HepG2 (cell line): ENCODE measurements at regions not wholly inside any gene's neighbourhood (a gene's known extent, or its start where the extent isn't known, plus 50 kb on each side); places are given as distances from the start of the nearest gene placed in this dataset.

Experiments used
- ATAC-seq: fragments of 200-7000 bp; cut with Tn5 transposase; 3 replicates; pipeline ENCODE4 v1.9.1; 2020; ENCODE audit warnings: mild to moderate bottlenecking, moderate library complexity
- BruUV-seq: library from RNA; stranded (reverse); fragments of 400-500 nt; replicated peaks from 2 replicates; lab custom pipeline; 2021; lab: Mats Ljungman, UMichigan
- CTCF ChIA-PET: fragments of 300-600 bp; formaldehyde crosslinking; extraction: SDS; loops from one replicate; lab custom pipeline; 2021; ENCODE audit warnings: low total read pairs, inconsistent platforms, low intra/inter-chr PET ratio; lab: Yijun Ruan, JAX
- POLR2A ChIA-PET: fragments of 350-600 bp; sonication (Branson Sonifier 250); formaldehyde crosslinking; loops from one replicate; lab custom pipeline; 2020; ENCODE audit warnings: antibody characterized with exemption, inconsistent platforms; lab: Yijun Ruan, JAX
- DNase-seq: peaks from one replicate; pipeline ENCODE4 v3.0.0-alpha.2; 2015; ENCODE audit warnings: low spot score
- FAIRE-seq: peaks from 3 replicates; lab custom pipeline; 2011; peaks lifted over from hg19 to GRCh38; lab: Jason Lieb, UNC
- H2AFZ ChIP-seq: one replicate; pipeline ENCODE4 v1.6.1; 2011; ENCODE audit warnings: low read length, inconsistent platforms
- H3K27ac ChIP-seq: fragments of 300-600 bp; 3 replicates; pipeline ENCODE4 v1.8.0; 2011; ENCODE audit warnings: mixed run types, mild to moderate bottlenecking, mixed read lengths, low read length, inconsistent platforms; ENCODE audit not compliant: insufficient read depth; ENCODE audit errors: extremely low read length
- H3K27me3 ChIP-seq, 2 experiments: fragments of 200-600 bp in 1 of 2; 2 replicates in 1 of 2; 3 replicates in 1 of 2; pipeline versions ENCODE4 v1.6.0 to v1.8.0; 2011; ENCODE audit warnings: low read length in 2 of 2, mild to moderate bottlenecking in 2 of 2, moderate library complexity in 2 of 2, inconsistent platforms in 1 of 2; ENCODE audit not compliant: insufficient read depth in 2 of 2, control insufficient read depth in 1 of 2
- H3K36me3 ChIP-seq, 2 experiments: fragments of 200-600 bp in 1 of 2; replicated peaks in 1 of 2; 2 replicates in 1 of 2; 3 replicates in 1 of 2; pipeline versions ENCODE4 v1.5.1 to v1.8.0; 2011; ENCODE audit warnings: low read length in 2 of 2, inconsistent platforms in 1 of 2; ENCODE audit not compliant: insufficient read depth in 2 of 2, control insufficient read depth in 1 of 2
- H3K4me1 ChIP-seq: 2 replicates; pipeline ENCODE4 v1.5.1; 2012; ENCODE audit warnings: low read length, inconsistent platforms; ENCODE audit not compliant: insufficient read depth
- H3K4me2 ChIP-seq: 2 replicates; pipeline ENCODE4 v1.6.0; 2011; ENCODE audit warnings: low read depth, low read length, inconsistent platforms
- H3K4me3 ChIP-seq, 3 experiments: fragments of 200-600 bp in 1 of 3; sonication (generic), shearing (Covaris generic) in 1 of 3; replicated peaks in 1 of 3; 2 replicates each; pipeline ENCODE4 v1.5.1; 2011 to 2016; ENCODE audit warnings: low read length in 3 of 3, inconsistent platforms in 2 of 3, low read depth in 2 of 3, mild to moderate bottlenecking in 2 of 3, control low read depth in 1 of 3, mixed read lengths in 1 of 3; ENCODE audit not compliant: insufficient read depth in 1 of 3
- H3K79me2 ChIP-seq: one replicate; pipeline ENCODE4 v1.6.1; 2011; ENCODE audit warnings: low read length, inconsistent platforms; ENCODE audit not compliant: insufficient read depth
- H3K9ac ChIP-seq: 2 replicates; pipeline ENCODE4 v1.6.0; 2011; ENCODE audit warnings: mild to moderate bottlenecking, low read depth, low read length, inconsistent platforms; ENCODE audit not compliant: insufficient read depth
- H3K9me3 ChIP-seq: 2 replicates; pipeline ENCODE4 v1.5.1; 2012; ENCODE audit warnings: mild to moderate bottlenecking, low read length
- H4K20me1 ChIP-seq: 2 replicates; pipeline ENCODE4 v1.6.0; 2011; ENCODE audit warnings: inconsistent platforms, mild to moderate bottlenecking, low read length, moderate library complexity; ENCODE audit not compliant: insufficient read depth
- ASH2L ChIP-seq: fragments of 300-600, 200-600 bp; sonication (generic); IDR thresholded peaks from 2 replicates; pipeline ENCODE4 v1.7.0; 2017; ENCODE audit warnings: low read depth, mild to moderate bottlenecking, moderate library complexity, mixed read lengths, low read length; ENCODE audit not compliant: insufficient read length
- KDM4B ChIP-seq: sonication (generic); formaldehyde crosslinking; IDR thresholded peaks from 2 replicates; pipeline ENCODE4 v1.4.0; 2020; ENCODE audit warnings: missing genetic modification reagents
- MED8 ChIP-seq: sonication (generic); formaldehyde crosslinking; IDR thresholded peaks from 2 replicates; pipeline ENCODE4 v1.8.1; 2023; ENCODE audit warnings: mild to moderate bottlenecking, missing genetic modification reagents; ENCODE audit not compliant: insufficient replicate concordance
- NR2F6 ChIP-seq, 2 experiments: IDR thresholded peaks; 2 replicates each; pipeline ENCODE4 v1.6.1; 2016; ENCODE audit warnings: antibody characterized with exemption in 1 of 2, mild to moderate bottlenecking in 1 of 2
- PCBP1 ChIP-seq: fragments of 200-400 bp; formaldehyde crosslinking; IDR thresholded peaks from 2 replicates; pipeline ENCODE4 v1.6.1; 2017; ENCODE audit warnings: mild to moderate bottlenecking, low read depth, low read length, borderline replicate concordance
- TGIF2 ChIP-seq: IDR thresholded peaks from 2 replicates; pipeline ENCODE4 v1.6.1; 2016; ENCODE audit warnings: control low read depth, missing compliant biosample characterization
- WIZ ChIP-seq: sonication (generic); formaldehyde crosslinking; IDR thresholded peaks from 2 replicates; pipeline ENCODE4 v1.5.1; 2020; ENCODE audit warnings: mild to moderate bottlenecking, missing genetic modification reagents
- ZNF547 ChIP-seq: sonication (generic); formaldehyde crosslinking; IDR thresholded peaks from 2 replicates; pipeline ENCODE4 v1.5.1; 2020; ENCODE audit warnings: mild to moderate bottlenecking, missing genetic modification reagents
- ZNF552 ChIP-seq: sonication (generic); formaldehyde crosslinking; IDR thresholded peaks from 2 replicates; pipeline ENCODE4 v1.9.0; 2022; ENCODE audit warnings: missing genetic modification reagents, mild to moderate bottlenecking, borderline replicate concordance
- ZNF616 ChIP-seq: sonication (generic); formaldehyde crosslinking; IDR thresholded peaks from 2 replicates; pipeline ENCODE4 v1.5.0; 2020; ENCODE audit warnings: low read depth, mild to moderate bottlenecking, missing genetic modification reagents
- WGBS: methylation state at CpG from one replicate; pipeline ENCODE4 v1.1.6; 2017; ENCODE audit warnings: low lambda C conversion rate; 5-methylcytosine and 5-hydroxymethylcytosine counted together
- in situ Hi-C: cut with HindIII; loops from 2 replicates; pipeline ENCODE4 v1.10.0; 2017; ENCODE audit warnings: low pct_unique_long_range_greater_than_20kb; ENCODE audit not compliant: extremely low pct_ligation_motif_present
- intact Hi-C: fragments of 100-400 bp; cut with micrococcal nuclease; formaldehyde crosslinking; loops from one replicate; pipeline ENCODE4 v1.10.0; 2022; ENCODE audit not compliant: unreplicated experiment
- TF ChIP-seq, protein P1 (sequence below): IDR thresholded peaks from 2 replicates; pipeline ENCODE4 v1.6.1; 2012; ENCODE audit warnings: low read length, improper control_type of control experiment

DNA sequence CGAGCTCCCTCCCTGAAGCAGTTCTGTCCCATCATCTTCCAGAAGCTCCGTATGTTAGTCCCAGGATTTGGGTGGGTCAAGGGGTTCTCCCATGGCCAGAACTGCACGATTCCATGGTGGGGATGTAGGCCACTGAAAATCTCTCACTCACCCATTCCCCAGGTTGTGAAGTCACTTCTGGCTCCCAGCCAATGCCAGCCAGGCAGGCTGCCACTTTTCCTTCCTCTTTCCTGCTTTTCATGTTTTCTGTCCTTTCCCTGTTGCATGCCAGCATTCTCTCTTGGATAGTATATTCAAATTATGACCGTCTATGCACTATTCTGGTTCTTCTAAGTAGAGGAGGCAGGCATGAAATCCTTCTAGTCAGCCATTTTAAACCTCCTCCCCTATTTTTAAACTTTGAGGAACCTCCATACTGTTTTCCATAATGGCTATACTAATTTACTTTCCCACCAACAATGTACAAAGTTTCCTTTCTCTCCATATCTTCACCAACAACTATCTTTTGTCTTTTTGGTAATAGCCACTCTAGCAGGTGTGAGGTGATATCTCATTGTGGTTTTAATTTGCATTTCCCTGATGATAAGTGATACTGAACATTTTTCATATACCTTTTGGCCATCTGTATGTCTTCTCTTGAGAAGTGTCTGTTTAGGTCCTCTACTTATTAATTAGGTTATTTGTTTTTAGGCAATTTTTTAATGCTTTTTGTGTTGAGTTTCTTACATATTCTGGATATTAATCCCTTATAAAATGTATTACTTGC lies 182.1 kb upstream of the TET2 start (continued):
- TF ChIP-seq, protein P1, sequence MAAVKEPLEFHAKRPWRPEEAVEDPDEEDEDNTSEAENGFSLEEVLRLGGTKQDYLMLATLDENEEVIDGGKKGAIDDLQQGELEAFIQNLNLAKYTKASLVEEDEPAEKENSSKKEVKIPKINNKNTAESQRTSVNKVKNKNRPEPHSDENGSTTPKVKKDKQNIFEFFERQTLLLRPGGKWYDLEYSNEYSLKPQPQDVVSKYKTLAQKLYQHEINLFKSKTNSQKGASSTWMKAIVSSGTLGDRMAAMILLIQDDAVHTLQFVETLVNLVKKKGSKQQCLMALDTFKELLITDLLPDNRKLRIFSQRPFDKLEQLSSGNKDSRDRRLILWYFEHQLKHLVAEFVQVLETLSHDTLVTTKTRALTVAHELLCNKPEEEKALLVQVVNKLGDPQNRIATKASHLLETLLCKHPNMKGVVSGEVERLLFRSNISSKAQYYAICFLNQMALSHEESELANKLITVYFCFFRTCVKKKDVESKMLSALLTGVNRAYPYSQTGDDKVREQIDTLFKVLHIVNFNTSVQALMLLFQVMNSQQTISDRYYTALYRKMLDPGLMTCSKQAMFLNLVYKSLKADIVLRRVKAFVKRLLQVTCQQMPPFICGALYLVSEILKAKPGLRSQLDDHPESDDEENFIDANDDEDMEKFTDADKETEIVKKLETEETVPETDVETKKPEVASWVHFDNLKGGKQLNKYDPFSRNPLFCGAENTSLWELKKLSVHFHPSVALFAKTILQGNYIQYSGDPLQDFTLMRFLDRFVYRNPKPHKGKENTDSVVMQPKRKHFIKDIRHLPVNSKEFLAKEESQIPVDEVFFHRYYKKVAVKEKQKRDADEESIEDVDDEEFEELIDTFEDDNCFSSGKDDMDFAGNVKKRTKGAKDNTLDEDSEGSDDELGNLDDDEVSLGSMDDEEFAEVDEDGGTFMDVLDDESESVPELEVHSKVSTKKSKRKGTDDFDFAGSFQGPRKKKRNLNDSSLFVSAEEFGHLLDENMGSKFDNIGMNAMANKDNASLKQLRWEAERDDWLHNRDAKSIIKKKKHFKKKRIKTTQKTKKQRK: no peak

DNA sequence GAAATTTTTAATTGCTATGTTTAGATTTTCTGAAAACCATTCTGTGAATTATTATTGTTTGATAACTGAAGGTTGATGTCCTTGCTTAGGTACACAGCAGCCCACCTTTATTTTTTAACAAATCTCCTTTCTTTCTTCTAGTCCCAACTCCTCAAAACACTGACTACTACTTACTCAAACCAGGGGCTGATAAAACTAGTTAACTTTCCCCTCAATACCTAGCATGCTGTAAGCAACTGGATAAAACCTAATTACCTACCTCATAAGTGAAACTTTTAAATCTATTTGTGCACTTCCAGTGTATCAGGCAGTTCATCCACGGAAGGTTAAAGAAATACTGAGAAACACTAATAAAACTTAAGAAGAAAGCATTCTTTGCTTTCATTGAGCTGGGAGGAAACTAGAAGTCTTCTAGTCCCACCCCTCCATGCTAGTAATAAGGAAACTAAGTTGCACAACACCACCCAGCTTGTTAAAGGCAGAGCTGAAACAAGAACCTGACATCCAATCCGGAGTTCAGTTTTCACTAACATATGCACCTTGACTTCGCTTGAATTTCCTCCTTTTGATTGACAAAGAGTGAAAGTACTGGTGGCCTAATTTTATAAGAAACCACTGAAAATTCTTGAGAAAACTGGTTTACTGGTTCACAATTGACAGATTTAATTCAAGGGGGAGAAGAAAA lies 180.2 kb upstream of the TET2 start:
- TF ChIP-seq WIZ (no peak), ZNF552 (no peak), MED8 (CRISPR knock-in tag) (no peak), ZNF616 (CRISPR knock-in tag) (no peak), NR2F6 (IDR thresholded peaks at IDR 0.05) (no peak), NR2F6 (CRISPR knock-in tag; IDR thresholded peaks at IDR 0.05) (no peak), ASH2L (no peak), KDM4B (no peak), PCBP1 (no peak), TGIF2 (no peak), ZNF547 (no peak)
- Histone ChIP-seq H2AFZ (no peak overlapping the region), H4K20me1 (no peaks in the 10 kb centered on the region), H3K4me2 (no peak overlapping the region), H3K9ac (no peak overlapping the region), H3K9me3 (no peaks in the 10 kb centered on the region), H3K79me2 (no peaks in the 10 kb centered on the region), H3K36me3 (no peaks in the 10 kb centered on the region), H3K27me3 (0 out of 5 replicates have a peak, but pooled peaks cover 0 to 2% of the 10 kb centered on the region in 2 experiments), H3K4me1 (no peaks in the 10 kb centered on the region), H3K27ac (no peak overlapping the region), H3K4me3 (no peak overlapping the region)
- in situ Hi-C loops (no loop called here), intact Hi-C loops (no loop called here)
- ChIA-PET POLR2A (no interaction called here), CTCF (no interaction called here)
- WGBS: 0% methylated on average over 3 of the region's 3 CpGs
- BruUV-seq: no TSS peak
- FAIRE-seq (no peak), DNase-seq (no peak), ATAC-seq (no peak)
